GM12874 (cell line): ENCODE measurements at regions not wholly inside any gene's neighbourhood (a gene's known extent, or its start where the extent isn't known, plus 50 kb on each side); places are given as distances from the start of the nearest gene placed in this dataset.

Experiments
- TF ChIP-seq, protein P1 (sequence below): IDR thresholded peaks from 2 replicates; pipeline ENCODE4 v1.5.1; 2011; ENCODE audit warnings: low read depth, mild to moderate bottlenecking, control low read depth, low read length, moderate library complexity; ENCODE audit not compliant: insufficient read depth

DNA sequence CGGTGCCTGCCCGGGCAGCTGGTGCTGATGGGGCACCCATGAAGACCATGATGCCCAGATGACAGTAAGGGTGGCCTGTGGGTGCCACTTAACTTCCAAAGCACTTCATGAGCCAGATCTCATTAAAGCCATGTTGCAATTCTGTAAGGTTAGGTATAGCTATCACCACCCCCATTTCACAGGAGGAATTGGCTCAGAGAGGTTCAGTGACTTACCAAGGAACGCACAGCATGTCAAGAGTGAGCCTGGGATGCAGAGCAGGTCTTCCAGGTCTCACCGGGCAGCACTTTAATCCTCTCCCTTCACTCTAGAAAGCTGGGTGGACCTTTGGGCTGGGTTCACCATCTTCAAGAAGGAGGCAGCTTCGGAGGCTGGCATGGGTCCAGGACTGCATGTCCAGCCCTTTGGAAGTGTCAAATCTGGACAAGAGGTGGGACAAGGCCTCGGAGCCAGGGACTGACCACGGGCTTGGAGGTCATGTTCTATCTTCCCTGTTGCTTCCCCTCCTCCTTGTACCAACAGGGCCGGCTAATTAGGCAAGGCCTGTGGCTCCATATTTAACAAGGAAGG, 189.8 kb downstream of the URI1 start:
- TF ChIP-seq, protein P1, sequence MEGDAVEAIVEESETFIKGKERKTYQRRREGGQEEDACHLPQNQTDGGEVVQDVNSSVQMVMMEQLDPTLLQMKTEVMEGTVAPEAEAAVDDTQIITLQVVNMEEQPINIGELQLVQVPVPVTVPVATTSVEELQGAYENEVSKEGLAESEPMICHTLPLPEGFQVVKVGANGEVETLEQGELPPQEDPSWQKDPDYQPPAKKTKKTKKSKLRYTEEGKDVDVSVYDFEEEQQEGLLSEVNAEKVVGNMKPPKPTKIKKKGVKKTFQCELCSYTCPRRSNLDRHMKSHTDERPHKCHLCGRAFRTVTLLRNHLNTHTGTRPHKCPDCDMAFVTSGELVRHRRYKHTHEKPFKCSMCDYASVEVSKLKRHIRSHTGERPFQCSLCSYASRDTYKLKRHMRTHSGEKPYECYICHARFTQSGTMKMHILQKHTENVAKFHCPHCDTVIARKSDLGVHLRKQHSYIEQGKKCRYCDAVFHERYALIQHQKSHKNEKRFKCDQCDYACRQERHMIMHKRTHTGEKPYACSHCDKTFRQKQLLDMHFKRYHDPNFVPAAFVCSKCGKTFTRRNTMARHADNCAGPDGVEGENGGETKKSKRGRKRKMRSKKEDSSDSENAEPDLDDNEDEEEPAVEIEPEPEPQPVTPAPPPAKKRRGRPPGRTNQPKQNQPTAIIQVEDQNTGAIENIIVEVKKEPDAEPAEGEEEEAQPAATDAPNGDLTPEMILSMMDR, result no peak

DNA sequence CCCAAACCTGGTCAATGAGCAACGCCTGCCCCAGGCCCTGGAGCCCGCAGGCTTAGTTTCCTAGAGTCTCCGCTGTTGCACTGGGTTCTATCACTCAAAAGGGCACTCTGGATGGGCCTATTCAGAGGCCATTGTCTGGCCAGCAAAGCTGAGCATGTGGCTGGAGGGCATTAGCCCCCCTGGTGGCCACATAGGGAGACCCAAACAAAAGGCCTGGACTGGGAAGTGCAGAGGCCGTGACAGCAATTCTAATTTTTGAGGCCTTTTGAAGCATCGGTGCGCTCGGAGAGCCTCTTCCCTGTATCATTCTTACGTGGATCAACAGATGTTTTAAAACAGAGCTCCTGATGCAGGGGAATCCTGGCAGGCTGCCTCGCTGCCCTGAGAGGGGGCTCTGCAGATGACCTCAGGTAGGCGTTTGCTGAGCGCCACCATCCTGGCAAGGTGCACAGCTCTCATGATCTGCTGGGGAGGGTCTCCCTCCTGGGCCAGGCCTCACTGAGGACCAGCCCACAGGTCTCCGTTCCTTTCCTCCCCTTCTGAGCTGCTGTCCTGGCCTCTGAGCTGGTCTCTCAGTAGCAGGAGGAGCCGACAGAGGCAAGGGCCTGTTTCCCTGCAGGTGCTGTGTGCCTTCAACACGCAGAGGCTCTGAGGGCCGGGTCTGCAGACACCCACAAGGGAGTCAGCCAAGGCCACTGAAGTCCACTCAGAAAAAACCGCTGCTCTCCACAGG, 190.5 kb downstream of the URI1 start:
- TF ChIP-seq, protein P1, result no peak

DNA sequence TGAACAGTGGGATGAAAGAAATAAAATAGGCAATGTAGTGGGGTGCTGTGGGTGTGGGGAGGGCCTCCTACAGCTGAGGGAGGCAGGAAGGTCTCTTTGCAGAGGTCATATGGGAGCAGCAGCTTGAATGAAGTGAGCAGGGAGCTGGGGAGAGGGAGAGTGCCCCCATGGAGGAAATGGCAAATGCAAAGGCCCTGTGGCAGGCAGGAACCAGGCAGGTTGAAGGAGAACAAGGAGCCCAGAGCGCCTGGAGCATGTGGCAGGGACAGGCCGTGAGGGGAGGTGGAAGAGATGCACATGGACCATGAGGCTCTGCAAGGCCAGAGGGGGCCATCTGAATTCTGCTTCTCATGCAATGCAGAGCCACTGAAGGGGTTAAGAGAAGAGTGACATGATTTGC, 191.8 kb downstream of the URI1 start:
- TF ChIP-seq, protein P1, result no peak

DNA sequence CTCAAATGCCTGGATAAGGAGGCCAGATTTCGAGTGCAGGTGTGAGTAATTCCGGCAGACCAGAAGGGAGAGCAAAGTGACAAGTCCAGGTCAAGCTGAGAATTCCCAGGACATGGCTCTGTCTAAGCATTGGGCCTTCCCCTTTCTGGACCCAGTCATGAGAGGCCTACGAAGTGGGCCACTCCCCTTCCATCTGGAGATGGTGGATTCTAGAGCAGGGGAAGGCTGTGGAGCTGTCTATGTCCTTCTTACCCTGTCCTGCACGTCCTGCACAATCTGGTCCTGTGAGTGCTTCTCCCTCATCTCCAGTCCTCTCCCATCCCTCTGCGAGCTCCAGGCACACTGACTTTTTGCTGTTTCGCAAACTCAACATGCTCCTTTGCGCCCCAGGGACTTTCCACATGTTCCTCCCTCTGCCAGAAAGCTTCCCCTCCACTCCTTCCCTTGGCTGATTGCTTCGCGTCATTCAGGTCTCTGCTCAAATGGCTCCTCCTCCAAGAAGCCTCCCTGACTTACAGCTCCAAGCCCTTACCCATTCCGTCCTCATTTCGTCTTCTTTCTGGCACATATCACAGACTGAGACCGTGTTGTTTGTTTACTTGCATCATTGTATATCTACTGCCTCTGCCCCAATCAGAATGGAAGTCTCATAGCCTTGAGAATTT, 193.2 kb downstream of the URI1 start:
- TF ChIP-seq, protein P1, result no peak

DNA sequence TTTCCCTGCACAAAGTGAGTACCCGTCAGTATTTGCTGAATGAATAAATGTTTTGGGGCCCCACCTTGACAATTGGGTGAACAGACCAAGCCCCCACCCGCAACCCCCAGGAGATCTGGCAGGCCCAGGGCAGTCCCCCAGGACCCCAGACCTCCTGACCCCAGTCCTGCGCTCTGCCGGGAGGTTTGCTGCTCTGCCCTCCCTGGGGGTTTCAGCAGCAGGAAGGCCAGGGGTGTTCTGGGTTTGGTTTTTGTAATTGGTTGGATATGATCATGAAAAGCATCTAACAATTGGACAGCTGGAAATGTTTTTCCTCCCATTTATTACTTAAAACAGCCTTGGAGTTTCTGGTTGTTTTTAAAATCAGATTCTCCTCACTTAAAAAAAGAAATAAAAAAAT, 193.8 kb downstream of the URI1 start:
- TF ChIP-seq, protein P1, result no peak

DNA sequence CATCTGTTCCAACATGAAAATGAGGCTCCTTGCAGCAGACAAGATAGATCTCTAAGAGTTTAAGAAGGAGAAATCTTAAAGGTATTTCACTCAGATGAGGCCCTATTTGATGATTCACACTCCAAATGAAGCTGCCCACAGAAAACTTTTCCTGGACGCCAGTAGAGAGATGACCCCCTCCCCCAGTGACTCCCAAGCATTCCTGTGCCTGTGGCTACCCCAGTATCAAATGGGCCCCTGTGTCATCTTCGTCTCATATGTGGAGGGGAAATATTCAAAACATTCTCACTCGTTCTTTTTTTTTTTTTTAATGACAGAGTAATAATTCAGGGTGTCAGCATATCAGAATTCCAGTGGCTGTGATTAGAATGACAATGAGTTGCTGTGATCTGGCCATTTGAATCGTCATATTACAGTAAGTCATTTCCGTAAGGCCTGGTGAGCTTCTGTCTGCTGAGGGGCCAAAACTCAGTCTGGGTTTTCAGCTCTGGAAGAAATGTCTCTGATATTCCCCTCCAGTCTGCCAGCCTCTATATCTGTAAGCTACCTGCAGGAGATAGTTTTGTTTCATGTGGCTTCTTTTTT, 194.7 kb downstream of the URI1 start:
- TF ChIP-seq, protein P1, result no peak

DNA sequence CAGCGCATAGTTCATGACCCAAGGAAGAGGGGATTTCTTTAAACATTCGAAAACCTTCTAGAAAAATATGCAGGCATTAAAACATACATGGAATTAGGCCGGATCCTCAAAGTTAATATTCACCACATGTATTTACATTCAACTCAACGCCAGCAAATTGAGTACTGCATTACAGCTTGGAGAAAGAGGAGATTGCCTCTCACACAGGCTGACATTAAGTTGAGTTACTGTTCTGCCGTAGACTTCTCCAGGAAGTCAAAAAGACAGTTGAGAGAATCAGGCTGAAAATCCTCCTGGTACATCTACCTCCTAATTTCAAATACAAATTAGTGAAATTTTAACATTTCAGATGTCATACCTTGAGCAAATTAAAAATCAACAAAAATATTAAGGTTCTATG, 195.7 kb downstream of the URI1 start:
- TF ChIP-seq, protein P1, result no peak
